Naive thymus-derived CD8-positive, alpha-beta T cell (primary cell): ENCODE measurements at regions not wholly inside any gene's neighbourhood (a gene's known extent, or its start where the extent isn't known, plus 50 kb on each side); places are given as distances from the start of the nearest gene placed in this dataset.

Experiments used
- ATAC-seq, 2 donors: fragments of 150-1000 bp; cut with Tn5 transposase in 1 of 2; sonication (Bioruptor Pico), chemical (Tn5 transposase) in 1 of 2; 1 replicate in 1 of 2; 2 replicates in 1 of 2; pipeline ENCODE4 v1.10.0; 2021; ENCODE audit warnings: mild to moderate bottlenecking in 2 of 2, moderate library complexity in 2 of 2
- POLR2A ChIA-PET: fragments of 350-600 bp; sonication (Branson Sonifier 250); formaldehyde crosslinking; loops from one replicate; lab custom pipeline; 2021; ENCODE audit warnings: antibody characterized with exemption; lab: Charles Lee
- DNase-seq, 10 donors: peaks; one replicate each; pipeline versions ENCODE4 v3.0.0 to v3.0.0-alpha.2; 2020 to 2022
- H3K27ac Mint-ChIP-seq, 10 donors: one replicate each; pipeline ENCODE4 v1.8.0; 2020 to 2022; ENCODE audit warnings: mild to moderate bottlenecking in 10 of 10, mixed read lengths in 10 of 10, moderate library complexity in 4 of 10, inconsistent platforms in 1 of 10
- H3K27me3 Mint-ChIP-seq, 5 donors: one replicate each; pipeline ENCODE4 v1.8.0; 2021 to 2022; ENCODE audit warnings: mixed read lengths in 5 of 5
- H3K36me3 Mint-ChIP-seq, 3 donors: one replicate each; pipeline ENCODE4 v1.8.0; 2020 to 2022; ENCODE audit warnings: mixed read lengths in 3 of 3, mild to moderate bottlenecking in 2 of 3, inconsistent platforms in 1 of 3
- H3K4me1 Mint-ChIP-seq, 4 donors: one replicate each; pipeline ENCODE4 v1.8.0; 2021 to 2022; ENCODE audit warnings: mixed read lengths in 4 of 4
- H3K4me3 Mint-ChIP-seq, 10 donors: one replicate each; pipeline ENCODE4 v1.8.0; 2020 to 2022; ENCODE audit warnings: mild to moderate bottlenecking in 10 of 10, mixed read lengths in 10 of 10, moderate library complexity in 6 of 10, inconsistent platforms in 1 of 10
- H3K9me3 Mint-ChIP-seq, 9 donors: one replicate each; pipeline ENCODE4 v1.8.0; 2020 to 2022; ENCODE audit warnings: mixed read lengths in 9 of 9, mild to moderate bottlenecking in 3 of 9, inconsistent platforms in 1 of 9, moderate library complexity in 1 of 9

DNA sequence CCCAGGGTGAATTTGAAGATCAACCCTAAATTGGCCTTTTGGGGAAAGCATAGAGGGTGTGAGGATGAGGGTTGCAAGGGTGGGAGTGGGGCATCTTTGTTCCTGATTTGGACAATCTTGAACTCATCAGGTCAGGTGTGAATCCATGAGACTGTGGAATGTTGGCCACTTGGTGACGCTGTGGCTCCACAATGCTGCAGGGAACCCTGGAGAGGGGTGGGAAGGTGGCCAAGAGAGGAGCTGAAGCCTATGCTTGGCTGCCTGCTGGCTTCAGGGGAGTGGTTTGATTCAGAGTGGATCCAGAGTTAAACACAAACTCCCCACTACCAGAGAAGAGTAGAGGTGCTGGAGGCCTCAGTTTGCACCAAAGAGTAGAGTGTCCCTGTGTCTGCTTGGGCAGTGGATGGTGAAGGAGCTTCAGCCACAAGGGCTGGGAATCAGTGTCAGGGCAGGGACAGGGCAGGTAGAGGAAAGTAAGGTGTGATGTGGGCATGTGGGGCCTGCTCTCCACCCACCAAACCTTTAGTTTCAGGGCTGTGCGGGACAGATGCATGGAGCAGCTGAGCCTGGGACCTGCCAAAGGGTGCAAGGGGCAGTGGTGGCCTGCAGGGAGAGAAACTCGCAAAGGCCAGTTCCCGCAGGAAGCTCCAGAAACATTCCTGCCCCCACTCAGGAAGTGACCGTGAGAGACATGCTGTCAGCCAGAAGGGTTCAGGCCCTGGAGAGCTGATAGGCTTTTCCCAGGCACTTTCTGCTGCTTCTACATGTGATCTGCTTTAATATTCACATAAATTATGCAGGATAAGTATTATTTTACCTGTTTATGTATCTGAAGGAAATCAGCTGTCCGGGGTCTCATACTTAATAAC is 81.0 kb upstream of the PRSS58 start:
- Mint-ChIP-seq H3K27me3 (peaks cover 0 to 5% (median 0%) of the 10 kb centered on the region in 5 donors), H3K36me3 (no peaks in the 10 kb centered on the region), H3K9me3 (no peaks in the 10 kb centered on the region), H3K4me1 (peaks cover 0 to 12% (median 7%) of the 10 kb centered on the region in 4 donors), H3K4me3 (peak overlapping the region in 1 of 10 donors; percentile 5), H3K27ac (peak overlapping the region in 5 of 10 donors; percentile 11 to 86 (median 74))
- no peak for DNase-seq
- no peak for ATAC-seq
- POLR2A ChIA-PET, result interaction anchor here (1.1 to 1.5 kb wide), 2 partner anchors 459 to 1042 kb away, joined by 3 to 5 read pairs; partner anchors contain the start of gene ZYX

DNA sequence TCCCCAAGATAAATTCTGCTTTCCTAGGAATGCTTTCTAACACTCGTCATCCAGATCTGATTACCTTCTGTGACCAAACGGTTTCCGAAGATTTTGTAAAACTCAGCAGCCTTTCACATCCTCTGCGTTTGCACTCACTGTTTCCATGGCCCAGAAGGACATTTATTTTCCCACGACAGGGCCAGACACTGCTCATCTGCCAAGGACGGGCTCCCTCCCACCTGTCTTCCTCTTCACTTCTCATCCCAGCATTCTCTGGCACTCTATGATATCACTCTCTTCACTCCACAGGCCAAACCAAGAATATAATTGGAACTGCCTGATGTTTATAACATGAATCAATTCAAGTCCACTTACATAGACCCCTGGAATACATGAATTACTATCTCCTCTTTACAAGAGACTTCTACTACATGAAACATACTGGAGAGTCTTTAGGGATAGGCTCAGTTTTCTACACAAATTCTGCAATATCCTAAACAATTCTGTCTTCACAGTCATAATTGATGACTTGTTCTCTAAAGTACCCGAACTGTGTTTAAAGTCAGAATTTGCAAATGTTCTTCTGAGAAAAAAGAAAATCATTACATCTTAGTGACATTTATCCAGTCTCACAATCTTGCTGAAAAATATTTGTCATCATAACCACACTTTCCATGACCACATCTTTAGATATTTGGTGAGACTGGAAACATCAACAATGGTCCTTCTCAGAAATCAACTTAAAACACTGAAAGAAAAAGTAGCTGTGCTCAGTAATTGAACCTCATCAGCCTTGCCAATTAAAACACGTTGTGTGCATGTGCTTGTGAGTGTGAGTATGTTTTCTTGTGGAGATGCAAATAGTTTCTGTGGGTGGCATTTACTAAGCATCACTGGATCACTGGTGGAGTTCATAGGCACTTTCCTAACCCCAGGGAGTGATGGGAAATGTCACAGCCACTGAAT is 79.5 kb upstream of the PRSS58 start:
- DNase-seq (no peak), ATAC-seq (no peak)
- peaks cover 0 to 12% (median 7%) of the 10 kb centered on the region in 4 donors for H3K4me1 Mint-ChIP-seq
- no peak overlapping the region for H3K4me3 Mint-ChIP-seq
- POLR2A ChIA-PET, result no interaction called here
- H3K27ac Mint-ChIP-seq, result peak overlapping the region in 2 of 10 donors; percentile 3 to 16
- no peaks in the 10 kb centered on the region for H3K36me3 Mint-ChIP-seq
- H3K27me3 Mint-ChIP-seq, result peaks cover 0 to 5% (median 0%) of the 10 kb centered on the region in 5 donors
- H3K9me3 Mint-ChIP-seq, result no peaks in the 10 kb centered on the region

DNA sequence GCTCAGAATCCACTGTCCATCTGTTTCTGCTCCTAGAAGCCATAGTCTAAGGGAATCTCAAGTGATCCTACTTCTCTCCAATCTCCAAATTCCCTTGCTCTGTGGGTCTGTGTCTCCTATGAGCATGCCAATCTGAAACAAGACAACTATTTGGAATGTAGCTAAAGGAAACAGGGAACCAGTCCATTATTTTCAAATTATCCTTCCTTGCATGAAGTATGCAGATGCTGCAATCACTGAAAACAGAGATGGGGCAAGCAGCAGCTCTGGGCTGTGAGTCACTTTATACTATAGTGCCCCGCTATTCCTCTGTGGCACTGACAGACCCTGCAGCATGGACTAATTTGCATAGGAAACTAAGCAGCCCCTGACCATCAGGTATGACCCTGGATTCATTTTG is 76.9 kb upstream of the PRSS58 start:
- POLR2A ChIA-PET, result interaction anchor here (1.0 kb wide), 1 partner anchor 15 kb away, joined by 3 read pairs; no protein-coding TSS in a partner anchor
- Mint-ChIP-seq H3K36me3 (no peaks in the 10 kb centered on the region), H3K9me3 (no peaks in the 10 kb centered on the region), H3K4me1 (peaks cover 0 to 6% (median 5%) of the 10 kb centered on the region in 4 donors), H3K4me3 (peak overlapping the region in 2 of 10 donors; percentile 19 to 20), H3K27me3 (peaks cover 1 to 13% (median 11%) of the 10 kb centered on the region in 5 donors), H3K27ac (no peak overlapping the region)
- DNase-seq, result no peak
- ATAC-seq, result no peak

DNA sequence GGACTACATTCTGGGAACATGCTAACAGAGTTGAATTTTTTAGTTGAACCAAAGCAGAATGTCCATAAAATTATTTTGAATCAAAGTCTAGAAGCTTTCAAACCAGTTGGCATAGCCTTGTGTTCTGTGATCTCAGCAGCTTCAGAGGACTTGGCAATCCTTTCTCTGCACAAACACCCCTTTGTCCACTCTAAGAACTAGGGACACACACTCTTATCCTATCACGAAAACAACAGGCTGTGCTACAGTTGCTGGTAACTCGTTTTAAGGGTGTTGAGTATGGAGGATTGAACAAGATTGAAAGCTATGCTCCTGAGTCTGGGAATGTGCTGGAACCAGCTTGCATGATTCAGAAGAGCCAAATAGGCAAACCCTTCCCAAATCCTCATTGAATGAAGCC is 76.4 kb upstream of the PRSS58 start:
- POLR2A ChIA-PET, result interaction anchor here (1.0 kb wide), 1 partner anchor 14 kb away, joined by 3 read pairs; no protein-coding TSS in a partner anchor
- no peak overlapping the region for H3K4me3 Mint-ChIP-seq
- no peak overlapping the region for H3K27ac Mint-ChIP-seq
- no peaks in the 10 kb centered on the region for H3K9me3 Mint-ChIP-seq
- no peaks in the 10 kb centered on the region for H3K36me3 Mint-ChIP-seq
- peaks cover 1 to 19% (median 12%) of the 10 kb centered on the region in 5 donors for H3K27me3 Mint-ChIP-seq
- peaks cover under 1 to 6% (median 5%) of the 10 kb centered on the region in 4 donors for H3K4me1 Mint-ChIP-seq
- no peak for ATAC-seq
- DNase-seq, result no peak

DNA sequence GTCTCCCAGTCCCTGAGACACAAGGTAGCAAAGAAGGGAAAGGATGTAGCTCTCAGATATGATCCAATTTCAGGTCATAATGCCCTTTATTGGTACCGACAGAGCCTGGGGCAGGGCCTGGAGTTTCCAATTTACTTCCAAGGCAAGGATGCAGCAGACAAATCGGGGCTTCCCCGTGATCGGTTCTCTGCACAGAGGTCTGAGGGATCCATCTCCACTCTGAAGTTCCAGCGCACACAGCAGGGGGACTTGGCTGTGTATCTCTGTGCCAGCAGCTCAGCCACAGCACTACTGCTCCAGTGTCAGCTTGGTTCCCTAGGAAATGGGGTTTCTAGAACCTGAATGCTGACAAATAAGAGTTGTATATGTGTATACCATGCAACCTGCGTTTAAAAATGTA is 74.6 kb upstream of the PRSS58 start:
- H3K4me1 Mint-ChIP-seq, result peaks cover 0 to 2% (median 1%) of the 10 kb centered on the region in 4 donors
- POLR2A ChIA-PET, result no interaction called here
- H3K36me3 Mint-ChIP-seq, result no peaks in the 10 kb centered on the region
- peaks cover 1 to 32% (median 19%) of the 10 kb centered on the region in 5 donors for H3K27me3 Mint-ChIP-seq
- H3K27ac Mint-ChIP-seq, result no peak overlapping the region
- no peak overlapping the region for H3K4me3 Mint-ChIP-seq
- DNase-seq, result no peak
- ATAC-seq, result no peak
- H3K9me3 Mint-ChIP-seq, result no peaks in the 10 kb centered on the region

DNA sequence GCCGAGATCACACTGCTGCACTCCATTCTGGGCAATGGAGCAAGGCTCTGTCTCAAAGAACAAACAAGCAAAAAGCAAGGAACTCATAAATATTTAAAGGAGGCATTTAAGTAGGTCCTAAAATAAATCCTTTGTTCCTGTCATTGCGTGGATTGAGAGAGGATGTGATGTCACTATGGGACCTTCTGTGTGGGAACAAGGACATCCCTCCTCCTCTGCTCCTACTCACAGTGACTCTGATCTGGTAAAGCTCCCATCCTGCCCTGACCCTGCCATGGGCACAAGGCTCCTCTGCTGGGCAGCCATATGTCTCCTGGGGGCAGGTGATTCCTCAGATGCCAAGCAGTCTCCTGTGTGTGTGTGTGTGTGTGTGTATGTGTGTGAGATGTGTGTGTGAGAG is 74.1 kb upstream of the PRSS58 start:
- POLR2A ChIA-PET, result no interaction called here
- peaks cover 0 to 2% (median 1%) of the 10 kb centered on the region in 4 donors for H3K4me1 Mint-ChIP-seq
- H3K4me3 Mint-ChIP-seq, result no peak overlapping the region
- H3K36me3 Mint-ChIP-seq, result no peaks in the 10 kb centered on the region
- H3K9me3 Mint-ChIP-seq, result no peaks in the 10 kb centered on the region
- H3K27me3 Mint-ChIP-seq, result peaks cover 1 to 32% (median 19%) of the 10 kb centered on the region in 5 donors
- DNase-seq (no peak), ATAC-seq (no peak)
- H3K27ac Mint-ChIP-seq, result no peak overlapping the region

DNA sequence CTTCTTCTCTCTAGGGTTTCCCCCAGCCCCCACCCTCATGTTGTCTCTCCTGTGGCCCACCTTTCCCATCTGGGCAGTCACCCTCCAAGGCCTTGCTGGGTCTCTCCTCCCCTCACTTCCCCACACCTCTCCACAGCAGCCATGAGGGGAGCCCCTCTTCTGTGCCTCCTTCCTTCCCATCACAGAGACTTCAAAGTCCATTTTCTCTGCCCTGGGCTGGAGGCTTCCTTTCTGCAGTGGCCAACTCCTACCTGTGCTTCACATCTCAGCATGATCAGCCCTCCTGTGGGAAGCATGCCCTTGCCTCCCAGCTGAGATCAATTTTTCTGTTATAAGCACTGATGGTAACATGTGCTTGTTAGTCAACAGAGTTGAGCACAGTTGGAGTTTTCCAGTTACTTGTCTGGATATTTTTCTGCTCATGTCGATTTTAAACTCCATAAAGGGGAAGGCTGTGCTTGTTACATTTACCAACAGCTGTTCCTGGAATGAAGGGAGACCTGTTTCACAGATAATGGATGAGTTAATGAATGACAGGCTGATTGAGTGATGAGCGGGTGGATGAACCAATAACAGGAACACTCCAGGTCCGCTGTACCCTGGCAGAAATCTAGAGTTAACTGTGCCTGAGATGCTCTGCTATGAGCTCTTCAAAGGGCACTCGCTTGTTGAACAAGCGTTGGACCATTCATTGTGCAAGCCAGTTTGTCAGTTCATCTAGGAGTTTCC is 71.4 kb upstream of the PRSS58 start:
- no peaks in the 10 kb centered on the region for H3K9me3 Mint-ChIP-seq
- ATAC-seq (no peak), DNase-seq (no peak)
- H3K27ac Mint-ChIP-seq, result peak overlapping the region in 5 of 10 donors; percentile 10 to 34 (median 19)
- POLR2A ChIA-PET, result interaction anchor here (2.9 kb wide), 1 partner anchor 469 kb away, joined by 12 read pairs; no protein-coding TSS in a partner anchor
- no peaks in the 10 kb centered on the region for H3K36me3 Mint-ChIP-seq
- peaks cover 1 to 32% (median 19%) of the 10 kb centered on the region in 5 donors for H3K27me3 Mint-ChIP-seq
- peaks cover 3 to 8% (median 4%) of the 10 kb centered on the region in 4 donors for H3K4me1 Mint-ChIP-seq
- no peak overlapping the region for H3K4me3 Mint-ChIP-seq

DNA sequence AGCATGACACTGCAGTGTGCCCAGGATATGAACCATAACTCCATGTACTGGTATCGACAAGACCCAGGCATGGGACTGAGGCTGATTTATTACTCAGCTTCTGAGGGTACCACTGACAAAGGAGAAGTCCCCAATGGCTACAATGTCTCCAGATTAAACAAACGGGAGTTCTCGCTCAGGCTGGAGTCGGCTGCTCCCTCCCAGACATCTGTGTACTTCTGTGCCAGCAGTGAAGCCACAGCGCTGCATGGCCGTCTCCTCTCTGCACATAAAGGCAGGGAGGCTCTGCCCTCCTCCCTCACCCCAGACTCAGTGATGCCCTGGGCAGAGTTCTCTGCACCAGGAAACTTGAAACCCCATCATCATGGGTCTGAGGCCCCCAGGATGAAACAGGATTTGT is 70.7 kb upstream of the PRSS58 start:
- no peaks in the 10 kb centered on the region for H3K36me3 Mint-ChIP-seq
- H3K27ac Mint-ChIP-seq, result peak overlapping the region in 4 of 10 donors; percentile 19 to 66 (median 24)
- DNase-seq, result no peak
- H3K4me3 Mint-ChIP-seq, result no peak overlapping the region
- peaks cover 9 to 13% (median 10%) of the 10 kb centered on the region in 4 donors for H3K4me1 Mint-ChIP-seq
- no peak for ATAC-seq
- H3K27me3 Mint-ChIP-seq, result peaks cover 1 to 32% (median 19%) of the 10 kb centered on the region in 5 donors
- POLR2A ChIA-PET, result interaction anchor here (2.9 kb wide), 1 partner anchor 470 kb away, joined by 12 read pairs; no protein-coding TSS in a partner anchor
- H3K9me3 Mint-ChIP-seq, result no peaks in the 10 kb centered on the region

DNA sequence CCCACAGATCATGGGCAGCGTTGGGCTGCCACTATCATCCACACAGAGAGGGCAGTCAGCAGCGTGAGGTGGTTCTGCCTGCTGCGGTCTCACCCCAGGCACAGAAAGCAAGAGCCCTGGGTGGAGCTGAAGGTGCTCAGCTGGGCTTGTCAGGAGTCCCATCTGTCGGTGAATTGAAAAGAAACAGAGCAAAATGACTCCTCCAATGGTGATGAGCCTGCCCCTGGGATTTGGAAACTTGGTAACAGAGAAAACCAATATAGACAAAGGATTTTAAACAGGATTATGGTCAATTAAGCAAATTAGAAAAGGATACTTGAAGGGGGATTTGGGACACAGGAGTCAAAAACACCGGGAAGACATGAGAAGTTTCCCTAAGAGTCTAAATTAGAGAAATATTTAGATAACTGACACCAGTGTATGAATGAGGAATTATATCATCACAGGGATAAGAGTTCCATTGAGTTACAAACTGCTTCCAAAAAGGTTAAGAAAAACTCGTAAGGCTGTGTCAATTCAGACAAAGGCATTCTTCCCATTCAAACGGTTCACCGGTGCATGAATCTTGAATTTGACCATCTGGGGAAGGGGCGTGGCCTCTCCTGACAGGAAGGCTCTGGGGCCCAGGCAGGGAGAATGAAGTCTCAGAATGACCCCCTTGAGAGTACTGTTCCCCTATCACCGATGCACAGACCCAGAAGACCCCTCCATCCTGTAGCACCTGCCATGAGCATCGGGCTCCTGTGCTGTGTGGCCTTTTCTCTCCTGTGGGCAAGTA is 70.0 kb upstream of the PRSS58 start:
- Mint-ChIP-seq H3K9me3 (no peaks in the 10 kb centered on the region), H3K4me1 (peaks cover 11 to 15% (median 14%) of the 10 kb centered on the region in 4 donors), H3K27ac (peak overlapping the region in 7 of 10 donors; percentile 27 to 88 (median 75)), H3K27me3 (peaks cover 1 to 32% (median 19%) of the 10 kb centered on the region in 5 donors), H3K36me3 (no peaks in the 10 kb centered on the region), H3K4me3 (peak overlapping the region in 9 of 10 donors; percentile 16 to 70 (median 41))
- DNase-seq, result no peak
- ATAC-seq, result peak in 1 of 2 donors; percentile 39
- POLR2A ChIA-PET, result interaction anchor here (0.8 to 2.9 kb wide), 3 partner anchors 470 to 485 kb away, joined by 3 to 12 read pairs (median 5); no protein-coding TSS in a partner anchor

DNA sequence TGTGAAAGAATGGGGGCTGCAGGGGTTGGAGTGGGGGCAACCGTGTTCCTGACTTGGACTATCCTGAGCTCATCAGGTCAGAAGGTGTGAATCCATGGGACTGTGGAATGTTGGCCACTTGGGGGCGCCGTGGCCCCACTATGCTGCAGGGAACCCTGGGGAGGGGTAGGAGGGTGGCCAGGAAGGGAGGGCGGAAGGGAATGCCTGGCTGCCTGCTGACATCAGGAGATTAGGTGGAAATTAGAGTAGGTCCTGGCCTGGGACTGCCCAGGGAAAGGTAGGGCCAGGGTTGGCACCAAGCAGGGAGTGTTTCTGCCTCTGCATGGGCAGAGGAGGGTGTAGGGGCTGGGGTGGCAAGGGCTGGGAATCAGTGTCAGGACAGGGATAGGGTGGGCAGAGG is 65.8 kb upstream of the PRSS58 start:
- POLR2A ChIA-PET, result interaction anchor here (0.9 to 2.1 kb wide), 7 partner anchors 20 to 489 kb away, joined by 3 to 10 read pairs (median 4); no protein-coding TSS in a partner anchor
- peak overlapping the region in 3 of 10 donors; percentile 12 to 75 (median 33) for H3K4me3 Mint-ChIP-seq

More for the DNA sequence above, 65.8 kb upstream of the PRSS58 start:
- Mint-ChIP-seq H3K4me1 (peaks cover 17 to 20% (median 18%) of the 10 kb centered on the region in 4 donors), H3K27me3 (peaks cover 2 to 41% (median 6%) of the 10 kb centered on the region in 5 donors), H3K9me3 (no peaks in the 10 kb centered on the region), H3K27ac (peak overlapping the region in 9 of 10 donors; percentile 9 to 91 (median 52)), H3K36me3 (no peaks in the 10 kb centered on the region)
- DNase-seq (peak in 5 of 10 donors; percentile 29 to 67 (median 36)), ATAC-seq (peak; percentile 48 to 55)
